H9 (cell line): ENCODE measurements at regions not wholly inside any gene's neighbourhood (a gene's known extent, or its start where the extent isn't known, plus 50 kb on each side); places are given as distances from the start of the nearest gene placed in this dataset.

Source experiments
- DNase-seq: peaks from one replicate; pipeline ENCODE4 v3.0.0-alpha.2; 2017
- H2AFZ ChIP-seq: one replicate; pipeline ENCODE4 v1.6.1; 2013; ENCODE audit warnings: mild to moderate bottlenecking, low read length, control low read depth, moderate library complexity
- H2AK5ac ChIP-seq: 2 replicates; pipeline ENCODE4 v1.6.1; 2013; ENCODE audit warnings: low read length, control low read depth, mixed read lengths; ENCODE audit not compliant: insufficient read length
- H2BK120ac ChIP-seq: one replicate; pipeline ENCODE4 v1.6.1; 2013; ENCODE audit warnings: low read depth, mild to moderate bottlenecking, low read length, control low read depth, inconsistent platforms; ENCODE audit not compliant: poor library complexity, severe bottlenecking
- H2BK12ac ChIP-seq: 2 replicates; pipeline ENCODE4 v1.6.1; 2013; ENCODE audit warnings: low read length, control low read depth, mixed read lengths, low read depth; ENCODE audit not compliant: insufficient read length
- H2BK15ac ChIP-seq: 2 replicates; pipeline ENCODE4 v1.6.1; 2013; ENCODE audit warnings: low read depth, low read length, control low read depth
- H2BK20ac ChIP-seq: one replicate; pipeline ENCODE4 v1.6.1; 2013; ENCODE audit warnings: low read depth, mild to moderate bottlenecking, low read length, control low read depth, inconsistent platforms; ENCODE audit not compliant: poor library complexity, severe bottlenecking
- H2BK5ac ChIP-seq: 2 replicates; pipeline ENCODE4 v1.6.1; 2013; ENCODE audit warnings: low read length, control low read depth, mixed read lengths; ENCODE audit not compliant: insufficient read length
- H3K14ac ChIP-seq: 2 replicates; pipeline ENCODE4 v1.6.1; 2013; ENCODE audit warnings: low read length, control low read depth; ENCODE audit not compliant: insufficient read depth
- H3K18ac ChIP-seq: 2 replicates; pipeline ENCODE4 v1.6.1; 2013; ENCODE audit warnings: low read depth, mild to moderate bottlenecking, mixed read lengths, low read length, control low read depth; ENCODE audit not compliant: insufficient read length
- H3K23ac ChIP-seq: 2 replicates; pipeline ENCODE4 v1.6.1; 2013; ENCODE audit warnings: low read length, control low read depth, mixed read lengths, low read depth; ENCODE audit not compliant: insufficient read length
- H3K23me2 ChIP-seq: 2 replicates; pipeline ENCODE4 v1.6.1; 2013; ENCODE audit warnings: low read depth, mild to moderate bottlenecking, mixed read lengths, low read length, control low read depth; ENCODE audit not compliant: insufficient read length, poor library complexity, severe bottlenecking
- H3K27ac ChIP-seq: 2 replicates; pipeline ENCODE4 v1.5.1; 2013; ENCODE audit warnings: low read length, control low read depth, mixed read lengths, low read depth; ENCODE audit not compliant: insufficient read length
- H3K27me3 ChIP-seq: 2 replicates; pipeline ENCODE4 v1.6.1; 2013; ENCODE audit warnings: low read length, control low read depth, inconsistent platforms; ENCODE audit not compliant: insufficient read depth
- H3K4ac ChIP-seq: 2 replicates; pipeline ENCODE4 v1.6.1; 2013; ENCODE audit warnings: low read depth, mild to moderate bottlenecking, control low read depth, inconsistent platforms, low read length, moderate library complexity
- H3K4me1 ChIP-seq: 2 replicates; pipeline ENCODE4 v1.6.1; 2013; ENCODE audit warnings: low read length, control low read depth, inconsistent platforms; ENCODE audit not compliant: insufficient read depth
- H3K4me2 ChIP-seq: 2 replicates; pipeline ENCODE4 v1.6.1; 2013; ENCODE audit warnings: low read length, control low read depth, mixed read lengths; ENCODE audit not compliant: insufficient read length, insufficient read depth
- H3K56ac ChIP-seq: 2 replicates; pipeline ENCODE4 v1.6.1; 2013; ENCODE audit warnings: low read depth, mild to moderate bottlenecking, mixed read lengths, low read length, control low read depth; ENCODE audit not compliant: insufficient read length
- H3K79me1 ChIP-seq: 2 replicates; pipeline ENCODE4 v1.6.1; 2013; ENCODE audit warnings: low read depth, mild to moderate bottlenecking, moderate library complexity, low read length, control low read depth, inconsistent platforms; ENCODE audit not compliant: insufficient read depth, poor library complexity, severe bottlenecking
- H3K79me2 ChIP-seq: 2 replicates; pipeline ENCODE4 v1.6.1; 2013; ENCODE audit warnings: low read length, control low read depth, inconsistent platforms; ENCODE audit not compliant: insufficient read depth
- H3K9ac ChIP-seq: 2 replicates; pipeline ENCODE4 v1.6.1; 2013; ENCODE audit warnings: low read length, control low read depth, mixed read lengths; ENCODE audit not compliant: insufficient read length; ENCODE audit errors: extremely low read depth
- H3K9me3 ChIP-seq: one replicate; pipeline ENCODE4 v1.6.1; 2013; ENCODE audit warnings: low read depth, low read length, inconsistent platforms; ENCODE audit not compliant: control insufficient read depth
- H3T11ph ChIP-seq: one replicate; pipeline ENCODE4 v1.6.1; 2013; ENCODE audit warnings: mild to moderate bottlenecking, low read length, control low read depth, inconsistent platforms
- H4K20me1 ChIP-seq: one replicate; pipeline ENCODE4 v1.6.1; 2013; ENCODE audit not compliant: control insufficient read depth, insufficient read length, insufficient read depth
- H4K5ac ChIP-seq: 2 replicates; pipeline ENCODE4 v1.6.1; 2013; ENCODE audit warnings: low read depth, mild to moderate bottlenecking, mixed read lengths, low read length, control low read depth; ENCODE audit not compliant: insufficient read length
- H4K8ac ChIP-seq: replicated peaks from 2 replicates; pipeline ENCODE4 v1.6.1; 2013; ENCODE audit warnings: low read length, control low read depth, mixed read lengths, low read depth; ENCODE audit not compliant: insufficient read length
- H4K91ac ChIP-seq: 2 replicates; pipeline ENCODE4 v1.6.1; 2013; ENCODE audit warnings: low read depth, mild to moderate bottlenecking, moderate library complexity, mixed read lengths, low read length, control low read depth; ENCODE audit not compliant: insufficient read length
- H3K27ac Mint-ChIP-seq, 3 experiments: 2 replicates in 2 of 3; 3 replicates in 1 of 3; pipeline ENCODE4 v1.8.0; 2020 to 2021; ENCODE audit warnings: mixed read lengths in 3 of 3, mild to moderate bottlenecking in 1 of 3, moderate library complexity in 1 of 3
- H3K27me3 Mint-ChIP-seq: 2 replicates; pipeline ENCODE4 v1.8.0; 2021; ENCODE audit warnings: low read depth, mild to moderate bottlenecking, moderate library complexity, mixed read lengths
- H3K36me3 Mint-ChIP-seq, 3 experiments: 2 replicates in 2 of 3; 3 replicates in 1 of 3; pipeline ENCODE4 v1.8.0; 2020 to 2021; ENCODE audit warnings: low read depth in 3 of 3, mixed read lengths in 3 of 3; ENCODE audit not compliant: insufficient read depth in 1 of 3
- H3K4me1 Mint-ChIP-seq, 2 experiments: 2 replicates each; pipeline ENCODE4 v1.8.0; 2020; ENCODE audit warnings: mixed read lengths in 2 of 2
- H3K4me3 Mint-ChIP-seq, 2 experiments: 2 replicates in 1 of 2; 3 replicates in 1 of 2; pipeline ENCODE4 v1.8.0; 2020 to 2021; ENCODE audit warnings: mild to moderate bottlenecking in 2 of 2, mixed read lengths in 2 of 2, moderate library complexity in 1 of 2
- H3K9me3 Mint-ChIP-seq, 2 experiments: 2 replicates in 1 of 2; 3 replicates in 1 of 2; pipeline ENCODE4 v1.8.0; 2020; ENCODE audit warnings: mild to moderate bottlenecking in 2 of 2, mixed read lengths in 2 of 2, moderate library complexity in 1 of 2
- CTCF ChIP-seq: fragments of 200-600 bp; sonication (generic); conservative IDR thresholded peaks from 3 replicates; pipeline ENCODE4 v1.8.0; 2021; ENCODE audit warnings: antibody characterized with exemption, mild to moderate bottlenecking
- WGBS: extraction: QIAGEN DNeasy Blood & Tissue Kit; methylation state at CpG from one replicate; pipeline ENCODE4 v1.1.7; 2013; ENCODE audit warnings: missing lambda C conversion rate, low lambda C conversion rate, mixed read lengths; ENCODE audit not compliant: insufficient read length; ENCODE audit errors: extremely low coverage; 5-methylcytosine and 5-hydroxymethylcytosine counted together

GRCh38 chr7:16001477-16001876, 315.0 kb upstream of the MEOX2 start:
- H3K23ac ChIP-seq: no peak overlapping the region
- H3K14ac ChIP-seq: no peak overlapping the region
- H3K4me3 Mint-ChIP-seq: no peak overlapping the region
- no peaks in the 10 kb centered on the region for H3K36me3 Mint-ChIP-seq
- no peaks in the 10 kb centered on the region for H3K4me1 ChIP-seq
- no peaks in the 10 kb centered on the region for H3K79me1 ChIP-seq
- H3T11ph ChIP-seq: no peak overlapping the region
- no peak overlapping the region for H4K5ac ChIP-seq
- no peaks in the 10 kb centered on the region for H3K23me2 ChIP-seq
- no peak overlapping the region for H2AK5ac ChIP-seq
- H3K27ac ChIP-seq: no peak overlapping the region
- H3K9me3 ChIP-seq: no peaks in the 10 kb centered on the region
- H3K4ac ChIP-seq: no peak overlapping the region
- no peak overlapping the region for H4K91ac ChIP-seq
- H3K56ac ChIP-seq: no peak overlapping the region
- no peak overlapping the region for H3K4me2 ChIP-seq
- no peak overlapping the region for H3K9ac ChIP-seq
- TF ChIP-seq CTCF: no peak
- H2BK12ac ChIP-seq: no peak overlapping the region
- H3K27ac Mint-ChIP-seq: no peak overlapping the region
- no peaks in the 10 kb centered on the region for H3K9me3 Mint-ChIP-seq
- H2BK120ac ChIP-seq: no peak overlapping the region
- H2BK5ac ChIP-seq: no peak overlapping the region
- no peak overlapping the region for H3K18ac ChIP-seq
- DNase-seq: no peak
- no peaks in the 10 kb centered on the region for H3K79me2 ChIP-seq
- H3K4me1 Mint-ChIP-seq: no peaks in the 10 kb centered on the region
- H4K8ac ChIP-seq: no peak overlapping the region
- no peaks in the 10 kb centered on the region for H3K27me3 Mint-ChIP-seq
- H2BK20ac ChIP-seq: no peak overlapping the region
- H4K20me1 ChIP-seq: no peaks in the 10 kb centered on the region
- no CpG with 5 or more reads among the region's 5 CpGs for WGBS
- no peak overlapping the region for H2AFZ ChIP-seq
- H3K27me3 ChIP-seq: no peaks in the 10 kb centered on the region
- H2BK15ac ChIP-seq: no peak overlapping the region
